ENCODE measurements at regions not wholly inside any gene's neighbourhood (a gene's known extent, or its start where the extent isn't known, plus 50 kb on each side); places are given as distances from the start of the nearest gene placed in this dataset.

GRCh38 chr16:79835194-79835593 lies 234.7 kb upstream of the MAF start:
- TF ChIP-seq CTCF (IDR thresholded peaks at IDR 0.05) (no peak), POLR2A (IDR thresholded peaks at IDR 0.05) (no peak)
